GM19025 (cell line): ENCODE measurements at regions not wholly inside any gene's neighbourhood (a gene's known extent, or its start where the extent isn't known, plus 50 kb on each side); places are given as distances from the start of the nearest gene placed in this dataset.
"Not testable (repeated sequence)": the region's sequence is repeated elsewhere in the genome, so short reads cannot be mapped to it uniquely, and the experiment has no call there.

Source experiments
- ATAC-seq: cut with Tn5 transposase; IDR thresholded peaks from one replicate; pipeline ENCODE4 v1.9.1; 2021; ENCODE audit warnings: mild to moderate bottlenecking, low read depth, moderate library complexity; ENCODE audit not compliant: unreplicated experiment

GRCh38 chr16:65559846-65560245 lies 438.0 kb upstream of the CDH11 start:
- ATAC-seq, result no peak

- not testable (repeated sequence) for ATAC-seq
Observed at GRCh38 chr16:65549689-65550088, 427.8 kb upstream of the CDH11 start.

- no peak for ATAC-seq
Observed at GRCh38 chr16:65548470-65548869, 426.6 kb upstream of the CDH11 start.

- ATAC-seq, result no peak
Observed at GRCh38 chr16:65547772-65548446, 426.0 kb upstream of the CDH11 start.

- no peak for ATAC-seq
Observed at GRCh38 chr16:65546353-65546791, 424.5 kb upstream of the CDH11 start.

GRCh38 chr16:65545413-65545956 lies 423.6 kb upstream of the CDH11 start:
- no peak for ATAC-seq

GRCh38 chr16:65543781-65544740 lies 422.2 kb upstream of the CDH11 start:
- ATAC-seq, result no peak

- no peak for ATAC-seq
Observed at GRCh38 chr16:65541646-65542045, 419.8 kb upstream of the CDH11 start.

GRCh38 chr16:65540901-65541300 lies 419.0 kb upstream of the CDH11 start:
- no peak for ATAC-seq

GRCh38 chr16:65538976-65539375 lies 417.1 kb upstream of the CDH11 start:
- ATAC-seq, result no peak

- ATAC-seq, result no peak
Observed at GRCh38 chr16:65537336-65537735, 415.5 kb upstream of the CDH11 start.

GRCh38 chr16:65534121-65534528 lies 412.3 kb upstream of the CDH11 start:
- no peak for ATAC-seq

- no peak for ATAC-seq
Observed at GRCh38 chr16:65532846-65533245, 411.0 kb upstream of the CDH11 start.

GRCh38 chr16:65532258-65532657 lies 410.4 kb upstream of the CDH11 start:
- no peak for ATAC-seq

- ATAC-seq, result no peak
Observed at GRCh38 chr16:65531475-65531874, 409.6 kb upstream of the CDH11 start.

GRCh38 chr16:65525707-65526106 lies 403.8 kb upstream of the CDH11 start:
- no peak for ATAC-seq

- ATAC-seq, result no peak
Observed at GRCh38 chr16:65524997-65525396, 403.1 kb upstream of the CDH11 start.

- no peak for ATAC-seq
Observed at GRCh38 chr16:65524231-65524630, 402.4 kb upstream of the CDH11 start.

GRCh38 chr16:65523283-65523944 lies 401.6 kb upstream of the CDH11 start:
- no peak for ATAC-seq

GRCh38 chr16:65522412-65522811 lies 400.5 kb upstream of the CDH11 start:
- no peak for ATAC-seq
